C4-2B (cell line): ENCODE measurements at regions not wholly inside any gene's neighbourhood (a gene's known extent, or its start where the extent isn't known, plus 50 kb on each side); places are given as distances from the start of the nearest gene placed in this dataset.

Experiments
- ZFX ChIP-seq: fragments of 450-650 bp; IDR thresholded peaks from 2 replicates; pipeline ENCODE4 v1.6.1; 2017
- TF ChIP-seq, protein P1 (sequence below): fragments of 450-650 bp; conservative IDR thresholded peaks from 2 replicates; pipeline ENCODE4 v1.5.1; 2017; ENCODE audit warnings: mild to moderate bottlenecking

DNA sequence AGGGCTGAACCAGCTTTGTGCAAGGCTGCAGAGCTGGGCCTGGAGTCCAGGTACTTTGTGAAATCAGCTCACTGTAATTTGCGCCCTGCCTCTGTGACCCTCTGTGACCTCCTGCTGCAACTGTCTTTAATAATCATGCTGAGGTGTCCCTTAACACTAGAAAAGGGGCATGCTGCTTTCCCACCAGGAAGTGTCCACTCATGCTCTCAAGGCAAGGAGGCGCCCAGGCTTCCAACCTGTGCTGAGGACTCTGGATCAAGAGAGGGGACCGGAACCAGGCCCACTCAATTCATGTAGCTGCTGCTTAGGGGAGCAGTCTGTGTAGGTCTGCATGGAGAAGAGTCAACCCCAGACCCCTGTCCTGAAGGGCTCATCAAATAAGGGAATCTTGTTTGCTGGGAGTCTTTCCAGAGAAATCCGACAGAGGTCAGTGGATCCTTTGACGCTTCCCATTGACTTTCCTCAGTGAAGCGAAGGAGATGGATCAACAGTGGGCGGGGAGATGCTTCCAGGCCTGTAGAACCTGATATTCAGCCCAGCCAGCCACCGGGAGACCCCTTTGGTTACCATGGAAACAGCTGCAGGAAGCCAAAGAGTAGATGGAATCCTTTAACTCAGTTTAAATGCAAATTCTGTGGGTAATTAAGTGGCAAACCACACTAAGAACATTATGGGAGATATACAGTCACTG is 945.9 kb downstream of the GRID1 start:
- TF ChIP-seq, protein P1, sequence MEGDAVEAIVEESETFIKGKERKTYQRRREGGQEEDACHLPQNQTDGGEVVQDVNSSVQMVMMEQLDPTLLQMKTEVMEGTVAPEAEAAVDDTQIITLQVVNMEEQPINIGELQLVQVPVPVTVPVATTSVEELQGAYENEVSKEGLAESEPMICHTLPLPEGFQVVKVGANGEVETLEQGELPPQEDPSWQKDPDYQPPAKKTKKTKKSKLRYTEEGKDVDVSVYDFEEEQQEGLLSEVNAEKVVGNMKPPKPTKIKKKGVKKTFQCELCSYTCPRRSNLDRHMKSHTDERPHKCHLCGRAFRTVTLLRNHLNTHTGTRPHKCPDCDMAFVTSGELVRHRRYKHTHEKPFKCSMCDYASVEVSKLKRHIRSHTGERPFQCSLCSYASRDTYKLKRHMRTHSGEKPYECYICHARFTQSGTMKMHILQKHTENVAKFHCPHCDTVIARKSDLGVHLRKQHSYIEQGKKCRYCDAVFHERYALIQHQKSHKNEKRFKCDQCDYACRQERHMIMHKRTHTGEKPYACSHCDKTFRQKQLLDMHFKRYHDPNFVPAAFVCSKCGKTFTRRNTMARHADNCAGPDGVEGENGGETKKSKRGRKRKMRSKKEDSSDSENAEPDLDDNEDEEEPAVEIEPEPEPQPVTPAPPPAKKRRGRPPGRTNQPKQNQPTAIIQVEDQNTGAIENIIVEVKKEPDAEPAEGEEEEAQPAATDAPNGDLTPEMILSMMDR: no peak
- TF ChIP-seq ZFX: no peak
